ENCODE measurements at regions not wholly inside any gene's neighbourhood (a gene's known extent, or its start where the extent isn't known, plus 50 kb on each side); places are given as distances from the start of the nearest gene placed in this dataset.

DNA sequence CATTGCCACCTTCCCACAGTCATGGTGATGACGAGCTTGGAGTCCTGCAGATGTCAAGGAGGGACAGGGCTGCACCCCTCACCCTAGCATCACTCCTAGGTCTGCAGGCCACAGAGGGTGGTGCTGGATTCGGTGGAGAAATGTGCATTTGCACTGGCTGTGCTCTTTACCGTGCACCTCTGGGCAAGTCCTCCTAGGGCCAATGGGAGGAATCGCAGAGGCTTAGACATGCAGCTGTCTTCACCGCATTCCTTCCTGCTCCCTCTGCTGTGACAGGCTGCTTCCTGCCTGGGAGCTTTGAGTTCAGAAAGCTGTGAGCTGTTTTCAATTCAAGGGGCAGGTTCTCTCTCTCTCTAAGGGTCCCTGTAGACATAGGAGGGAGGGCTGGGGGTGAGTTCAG lies 85.1 kb downstream of the EDN3 start:
- BruUV-seq (replicated peaks): no TSS peak
- Histone ChIP-seq H3K27ac (ENCODE audit: low read depth, low read length, poor library complexity, severe bottlenecking) (no peak overlapping the region), H3K4me2 (ENCODE audit: low read length) (no peak overlapping the region), H3K4me3 (ENCODE audit: low read depth, low read length, poor library complexity, severe bottlenecking) (no peak overlapping the region), H3K4me1 (ENCODE audit: insufficient read depth, low read length, poor library complexity, severe bottlenecking) (no peaks in the 10 kb centered on the region), H4K20me1 (ENCODE audit: insufficient read depth, low read length) (no peaks in the 10 kb centered on the region), H3K9me3 (ENCODE audit: low read length) (no peaks in the 10 kb centered on the region), H3K9me2 (ENCODE audit: insufficient read depth, low read length) (no peaks in the 10 kb centered on the region), H3K79me2 (ENCODE audit: insufficient read depth, low read depth, low read length) (no peaks in the 10 kb centered on the region), H2AFZ (ENCODE audit: low read length) (no peak overlapping the region), H3K36me3 (ENCODE audit: insufficient read depth, low read length) (no peaks in the 10 kb centered on the region)
- DNase-seq (ENCODE audit: low spot score): no peak
- intact Hi-C loops (cut with micrococcal nuclease; ENCODE audit: unreplicated experiment): no loop called here
- POLR2A ChIA-PET: interaction anchor here (1.1 kb wide), 1 partner anchor 1254 kb away, joined by 3 read pairs; no protein-coding TSS in a partner anchor
- TF ChIP-seq CTCF (conservative IDR thresholded peaks at IDR 0.05; ENCODE audit: low read length): no peak
- TF ChIP-seq EZH2phosphoT487 (IDR thresholded peaks at IDR 0.05; ENCODE audit: borderline replicate concordance, low read depth, low read length): no peak
- CTCF ChIA-PET (ENCODE audit: unreplicated experiment): no interaction called here

DNA sequence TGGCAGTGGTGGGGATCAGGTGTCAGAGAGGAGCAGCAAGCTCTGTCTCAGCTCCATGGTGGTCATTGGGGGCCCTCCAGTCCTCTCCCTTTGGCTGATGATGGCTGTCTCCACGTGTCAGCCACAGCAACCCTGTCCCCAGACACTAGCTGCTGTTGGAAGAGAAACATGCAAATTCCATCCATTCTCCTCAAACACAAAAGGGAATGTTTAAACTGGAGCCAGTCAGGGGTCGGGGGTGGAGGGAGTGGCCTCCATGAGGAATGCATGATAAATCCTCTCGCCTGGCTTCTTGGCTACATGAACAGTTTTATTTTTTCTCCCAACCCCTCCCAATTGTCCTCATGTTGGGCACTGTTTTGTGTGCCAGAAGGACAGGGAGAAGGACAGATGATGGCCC lies 86.4 kb downstream of the EDN3 start:
- H4K20me1 ChIP-seq (ENCODE audit: insufficient read depth, low read length): no peaks in the 10 kb centered on the region
- H3K27ac ChIP-seq (ENCODE audit: low read depth, low read length, poor library complexity, severe bottlenecking): no peak overlapping the region
- H3K36me3 ChIP-seq (ENCODE audit: insufficient read depth, low read length): no peaks in the 10 kb centered on the region
- intact Hi-C loops (cut with micrococcal nuclease; ENCODE audit: unreplicated experiment): no loop called here
- ChIA-PET CTCF (ENCODE audit: unreplicated experiment) (no interaction called here), POLR2A (no interaction called here)
- no peak overlapping the region for H3K4me3 ChIP-seq (ENCODE audit: low read depth, low read length, poor library complexity, severe bottlenecking)
- no peaks in the 10 kb centered on the region for H3K9me2 ChIP-seq (ENCODE audit: insufficient read depth, low read length)
- no peak for DNase-seq (ENCODE audit: low spot score)
- H2AFZ ChIP-seq (ENCODE audit: low read length): no peak overlapping the region
- no TSS peak for BruUV-seq (replicated peaks)
- H3K79me2 ChIP-seq (ENCODE audit: insufficient read depth, low read depth, low read length): no peaks in the 10 kb centered on the region
- no peaks in the 10 kb centered on the region for H3K9me3 ChIP-seq (ENCODE audit: low read length)
- no peaks in the 10 kb centered on the region for H3K4me1 ChIP-seq (ENCODE audit: insufficient read depth, low read length, poor library complexity, severe bottlenecking)
- TF ChIP-seq EZH2phosphoT487 (IDR thresholded peaks at IDR 0.05; ENCODE audit: borderline replicate concordance, low read depth, low read length) (no peak), CTCF (conservative IDR thresholded peaks at IDR 0.05; ENCODE audit: low read length) (no peak)
- no peak overlapping the region for H3K4me2 ChIP-seq (ENCODE audit: low read length)

DNA sequence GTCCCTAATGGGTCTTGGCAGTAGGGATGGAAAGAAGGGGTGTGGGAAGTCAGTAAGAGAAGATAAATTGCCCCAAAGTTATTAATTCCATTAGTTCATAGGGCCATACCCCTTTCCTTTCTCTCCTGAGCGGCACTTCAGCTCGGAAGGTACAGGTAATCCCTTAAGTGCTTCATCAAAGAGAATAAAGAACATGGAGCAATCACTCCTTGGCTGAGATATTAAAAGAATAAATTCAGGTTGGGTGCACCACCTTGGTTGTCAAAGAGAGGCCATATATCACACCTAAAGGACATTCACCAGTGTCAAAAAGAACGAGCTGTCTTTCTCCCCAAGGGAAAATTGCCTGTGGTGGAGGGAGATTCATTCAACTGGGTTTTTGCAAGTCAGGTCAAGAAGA lies 87.5 kb downstream of the EDN3 start:
- intact Hi-C loops (cut with micrococcal nuclease; ENCODE audit: unreplicated experiment): no loop called here
- Histone ChIP-seq H3K36me3 (ENCODE audit: insufficient read depth, low read length) (no peaks in the 10 kb centered on the region), H3K4me2 (ENCODE audit: low read length) (no peak overlapping the region), H3K27ac (ENCODE audit: low read depth, low read length, poor library complexity, severe bottlenecking) (no peak overlapping the region), H3K79me2 (ENCODE audit: insufficient read depth, low read depth, low read length) (no peaks in the 10 kb centered on the region), H3K4me1 (ENCODE audit: insufficient read depth, low read length, poor library complexity, severe bottlenecking) (no peaks in the 10 kb centered on the region), H3K4me3 (ENCODE audit: low read depth, low read length, poor library complexity, severe bottlenecking) (no peak overlapping the region), H3K9me2 (ENCODE audit: insufficient read depth, low read length) (no peaks in the 10 kb centered on the region), H3K9me3 (ENCODE audit: low read length) (no peaks in the 10 kb centered on the region), H4K20me1 (ENCODE audit: insufficient read depth, low read length) (no peaks in the 10 kb centered on the region), H2AFZ (ENCODE audit: low read length) (no peak overlapping the region)
- BruUV-seq (replicated peaks): no TSS peak
- ChIA-PET POLR2A (no interaction called here), CTCF (ENCODE audit: unreplicated experiment) (no interaction called here)
- TF ChIP-seq EZH2phosphoT487 (IDR thresholded peaks at IDR 0.05; ENCODE audit: borderline replicate concordance, low read depth, low read length): no peak
- TF ChIP-seq CTCF (conservative IDR thresholded peaks at IDR 0.05; ENCODE audit: low read length): no peak
- DNase-seq (ENCODE audit: low spot score): no peak

Data from OCI-LY7 (cell line).